K562 (cell line): ENCODE measurements at regions not wholly inside any gene's neighbourhood (a gene's known extent, or its start where the extent isn't known, plus 50 kb on each side); places are given as distances from the start of the nearest gene placed in this dataset.
A peak's percentile ranks its signal among the peaks of the same experiment; 100 is the strongest.

Experiments
- ATAC-seq: fragments of 200-7000 bp; cut with Tn5 transposase; 3 replicates; pipeline ENCODE4 v1.9.1; 2020; ENCODE audit warnings: moderate library complexity
- BruUV-seq: library from RNA; stranded (reverse); fragments of 400-500 nt; replicated peaks from 2 replicates; lab custom pipeline; 2021; lab: Mats Ljungman, UMichigan
- CTCF ChIA-PET: fragments of 300-600 bp; formaldehyde crosslinking; extraction: SDS; loops from one replicate; lab custom pipeline; 2021; ENCODE audit warnings: low intra/inter-chr PET ratio; lab: Yijun Ruan, JAX
- POLR2A ChIA-PET: fragments of 300-600, 350-650 bp; sonication (Branson Sonifier 250); formaldehyde crosslinking; extraction: SDS; loops from one replicate; lab custom pipeline; 2021; ENCODE audit warnings: antibody characterized with exemption, inconsistent platforms; lab: Yijun Ruan, JAX
- DNase-seq, 4 experiments: peaks; one replicate each; pipeline versions ENCODE4 v3.0.0 to v3.0.0-alpha.2; 2011 to 2018; ENCODE audit warnings: low spot score in 3 of 4, mixed read lengths in 3 of 4; ENCODE audit errors: extremely low read depth in 1 of 4
- FAIRE-seq: peaks from 2 replicates; lab custom pipeline; 2011; peaks lifted over from hg19 to GRCh38; lab: Jason Lieb, UNC
- H2AFZ ChIP-seq: 2 replicates; pipeline ENCODE4 v1.6.0; 2011; ENCODE audit warnings: low read depth, low read length, control low read depth, inconsistent platforms
- H3K27ac ChIP-seq: fragments of 200-600 bp; 3 replicates; pipeline ENCODE4 v1.8.0; 2011; ENCODE audit warnings: low read depth, mild to moderate bottlenecking, control low read depth, inconsistent platforms, low read length, moderate library complexity, mixed read lengths; ENCODE audit errors: extremely low read depth
- H3K27me3 ChIP-seq, 2 experiments: fragments of 300-600 bp in 1 of 2; 2 replicates in 1 of 2; 3 replicates in 1 of 2; pipeline versions ENCODE4 v1.6.0 to v1.8.0; 2011; ENCODE audit warnings: inconsistent platforms in 2 of 2, low read length in 2 of 2, mild to moderate bottlenecking in 1 of 2, mixed read lengths in 1 of 2, moderate library complexity in 1 of 2; ENCODE audit not compliant: control insufficient read depth in 2 of 2, insufficient read depth in 2 of 2
- H3K36me3 ChIP-seq: fragments of 300-600 bp; 3 replicates; pipeline ENCODE4 v1.8.0; 2011; ENCODE audit warnings: mild to moderate bottlenecking, low read length, inconsistent platforms; ENCODE audit not compliant: control insufficient read depth, insufficient read depth
- H3K4me1 ChIP-seq, 2 experiments: fragments of 200-600 bp in 1 of 2; replicated peaks in 1 of 2; 2 replicates in 1 of 2; 3 replicates in 1 of 2; pipeline versions ENCODE4 v1.5.1 to v1.8.0; 2011; ENCODE audit warnings: inconsistent platforms in 2 of 2, low read length in 2 of 2, mild to moderate bottlenecking in 1 of 2, mixed read lengths in 1 of 2, moderate library complexity in 1 of 2; ENCODE audit not compliant: control insufficient read depth in 2 of 2, insufficient read depth in 2 of 2
- H3K4me2 ChIP-seq: 2 replicates; pipeline ENCODE4 v1.6.1; 2011; ENCODE audit warnings: low read length, control low read depth, inconsistent platforms, mixed read lengths; ENCODE audit not compliant: insufficient read depth
- H3K4me3 ChIP-seq: fragments of 200-600 bp; sonication (generic), shearing (Covaris generic); 2 replicates; pipeline ENCODE4 v1.5.1; 2016; ENCODE audit warnings: control low read depth, inconsistent platforms
- H3K79me2 ChIP-seq: fragments of 200-600 bp; 3 replicates; pipeline ENCODE4 v1.8.0; 2011; ENCODE audit warnings: low read length, inconsistent platforms; ENCODE audit not compliant: control insufficient read depth, insufficient read depth
- H3K9ac ChIP-seq, 2 experiments: 2 replicates each; pipeline versions ENCODE4 v1.6.0 to v1.6.1; 2011; ENCODE audit warnings: low read depth in 2 of 2, low read length in 2 of 2, control low read depth in 1 of 2, inconsistent platforms in 1 of 2, mild to moderate bottlenecking in 1 of 2, mixed read lengths in 1 of 2; ENCODE audit not compliant: insufficient read depth in 1 of 2
- H3K9me1 ChIP-seq: one replicate; pipeline ENCODE4 v1.6.0; 2011; ENCODE audit warnings: inconsistent platforms, mild to moderate bottlenecking, low read length, moderate library complexity; ENCODE audit not compliant: control insufficient read depth, insufficient read depth
- H3K9me3 ChIP-seq: replicated peaks from 2 replicates; pipeline ENCODE4 v1.5.1; 2011; ENCODE audit warnings: low read depth, low read length, inconsistent platforms; ENCODE audit not compliant: control insufficient read depth, insufficient read depth
- H4K20me1 ChIP-seq: replicated peaks from 2 replicates; pipeline ENCODE4 v1.6.1; 2011; ENCODE audit warnings: low read length, inconsistent platforms, mixed read lengths; ENCODE audit not compliant: control insufficient read depth, insufficient read depth
- C11orf30 ChIP-seq: fragments of 450-650 bp; IDR thresholded peaks from 2 replicates; pipeline ENCODE4 v1.6.1; 2016; ENCODE audit warnings: low read depth, mild to moderate bottlenecking
- FOXM1 ChIP-seq, 2 experiments: fragments of 450-650 bp in 1 of 2; sonication (generic) in 1 of 2; formaldehyde crosslinking in 1 of 2; IDR thresholded peaks; 2 replicates each; pipeline versions ENCODE4 v1.6.1 to v1.9.0; 2017 to 2022; ENCODE audit warnings: low read depth in 2 of 2, mild to moderate bottlenecking in 2 of 2, missing genetic modification reagents in 1 of 2, moderate library complexity in 1 of 2
- HINFP ChIP-seq: fragments of 450-650 bp; conservative IDR thresholded peaks from 2 replicates; pipeline ENCODE4 v1.6.1; 2016; ENCODE audit warnings: missing genetic modification characterization, low read depth, mild to moderate bottlenecking, control low read depth, missing compliant biosample characterization
- MAFF ChIP-seq: IDR thresholded peaks from 2 replicates; pipeline ENCODE4 v1.6.1; 2012; ENCODE audit warnings: low read length, improper control_type of control experiment
- MAFG ChIP-seq: fragments of 450-650 bp; conservative IDR thresholded peaks from 2 replicates; pipeline ENCODE4 v1.6.1; 2016; ENCODE audit warnings: missing genetic modification characterization, missing compliant biosample characterization
- ZNF316 ChIP-seq: fragments of 450-650 bp; IDR thresholded peaks from 2 replicates; pipeline ENCODE4 v1.6.1; 2016
- WGBS: fragments of 100-300 bp; shearing (Covaris generic); methylation state at CpG from one replicate; pipeline ENCODE4 v1.1.6; 2016; ENCODE audit warnings: low coverage, mixed read lengths; ENCODE audit not compliant: insufficient coverage; ENCODE audit errors: missing lambda C conversion rate; 5-methylcytosine and 5-hydroxymethylcytosine counted together
- in situ Hi-C: fragments of 300-500 bp; cut with MboI; formaldehyde crosslinking; loops from 4 replicates; pipeline ENCODE4 v1.15.0; 2018; ENCODE audit warnings: inconsistent platforms, mixed read lengths
- intact Hi-C: fragments of 100-400 bp; cut with micrococcal nuclease; formaldehyde crosslinking; loops from 2 replicates; pipeline ENCODE4 v1.14.2; 2022

GRCh38 chrX:130974323-130974722 lies 71.3 kb upstream of the ENOX2 start:
- no peaks in the 10 kb centered on the region for H3K9me1 ChIP-seq
- H3K4me3 ChIP-seq = no peak overlapping the region
- TF ChIP-seq FOXM1 (IDR thresholded peaks at IDR 0.05; ENCODE audit: low read depth) = no peak
- TF ChIP-seq FOXM1 (CRISPR knock-in tag; IDR thresholded peaks at IDR 0.05; ENCODE audit: low read depth) = no peak
- peak; percentile 36; the same call in 1 of the 2 replicates for TF ChIP-seq C11orf30
- TF ChIP-seq HINFP (tag) = no peak
- TF ChIP-seq MAFF = 0 out of 2 replicates have a peak, but pooled peaks have one; percentile 2
- peak; percentile 73 for TF ChIP-seq ZNF316
- TF ChIP-seq MAFG = peak; percentile 55; the same call in 1 of the 2 replicates
- ATAC-seq = no peak
- no TSS peak for BruUV-seq
- intact Hi-C loops = loop anchor here (10.0 kb wide), 1 partner anchor 840 kb away; no protein-coding TSS in a partner anchor
- H3K36me3 ChIP-seq = no peaks in the 10 kb centered on the region
- no peak for FAIRE-seq
- ChIA-PET CTCF (no interaction called here), POLR2A (interaction anchor here (0.6 kb wide), 1 partner anchor 434 kb away, joined by 3 read pairs; no protein-coding TSS in a partner anchor)
- H4K20me1 ChIP-seq = no peaks in the 10 kb centered on the region
- in situ Hi-C loops = loop anchor here (10.0 kb wide), 1 partner anchor 700 kb away; no protein-coding TSS in a partner anchor
- H2AFZ ChIP-seq = no peak overlapping the region
- no CpG with 5 or more reads among the region's 1 CpG for WGBS
- no peak overlapping the region for H3K9ac ChIP-seq
- no peaks in the 10 kb centered on the region for H3K27me3 ChIP-seq
- no peaks in the 10 kb centered on the region; a peak in 1 of 5 replicates for H3K4me1 ChIP-seq
- no peaks in the 10 kb centered on the region for H3K9me3 ChIP-seq
- H3K4me2 ChIP-seq = no peak overlapping the region
- H3K79me2 ChIP-seq = no peaks in the 10 kb centered on the region
- no peak overlapping the region for H3K27ac ChIP-seq
- peak in 1 of 4 experiments; percentile 25 for DNase-seq
